GM18870 (cell line): ENCODE measurements at regions not wholly inside any gene's neighbourhood (a gene's known extent, or its start where the extent isn't known, plus 50 kb on each side); places are given as distances from the start of the nearest gene placed in this dataset.
A peak's percentile ranks its signal among the peaks of the same experiment; 100 is the strongest.

Source experiments
- ATAC-seq: cut with Tn5 transposase; IDR thresholded peaks from one replicate; pipeline ENCODE4 v1.9.1; 2021; ENCODE audit warnings: moderate library complexity; ENCODE audit not compliant: unreplicated experiment

DNA sequence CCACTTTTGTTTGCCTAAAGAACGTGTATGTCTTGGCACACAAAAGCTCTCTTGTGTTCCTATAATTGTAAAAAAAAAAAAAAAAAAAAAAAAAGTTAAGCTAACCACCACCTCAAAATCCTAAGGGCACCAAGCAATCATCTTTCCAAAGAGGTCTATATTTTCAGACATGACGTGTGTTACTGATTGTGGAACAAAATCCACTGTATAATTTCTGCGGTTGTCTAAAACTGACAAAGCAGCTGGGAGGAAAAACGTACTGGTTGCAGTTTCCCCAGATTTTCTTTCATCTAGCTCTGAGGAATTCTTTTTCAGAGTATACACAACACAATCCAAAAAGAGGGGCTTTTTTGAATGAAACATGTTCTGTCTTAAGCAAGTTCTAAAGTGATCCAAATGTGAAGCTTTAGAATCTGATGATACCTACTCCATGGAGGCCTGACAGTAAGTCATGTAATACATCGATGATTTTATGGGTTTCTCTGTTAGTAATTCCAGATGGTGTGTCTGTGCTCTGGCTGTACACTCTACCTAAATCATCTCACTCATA is 375.6 kb upstream of the NUDT12 start:
- ATAC-seq, result no peak

DNA sequence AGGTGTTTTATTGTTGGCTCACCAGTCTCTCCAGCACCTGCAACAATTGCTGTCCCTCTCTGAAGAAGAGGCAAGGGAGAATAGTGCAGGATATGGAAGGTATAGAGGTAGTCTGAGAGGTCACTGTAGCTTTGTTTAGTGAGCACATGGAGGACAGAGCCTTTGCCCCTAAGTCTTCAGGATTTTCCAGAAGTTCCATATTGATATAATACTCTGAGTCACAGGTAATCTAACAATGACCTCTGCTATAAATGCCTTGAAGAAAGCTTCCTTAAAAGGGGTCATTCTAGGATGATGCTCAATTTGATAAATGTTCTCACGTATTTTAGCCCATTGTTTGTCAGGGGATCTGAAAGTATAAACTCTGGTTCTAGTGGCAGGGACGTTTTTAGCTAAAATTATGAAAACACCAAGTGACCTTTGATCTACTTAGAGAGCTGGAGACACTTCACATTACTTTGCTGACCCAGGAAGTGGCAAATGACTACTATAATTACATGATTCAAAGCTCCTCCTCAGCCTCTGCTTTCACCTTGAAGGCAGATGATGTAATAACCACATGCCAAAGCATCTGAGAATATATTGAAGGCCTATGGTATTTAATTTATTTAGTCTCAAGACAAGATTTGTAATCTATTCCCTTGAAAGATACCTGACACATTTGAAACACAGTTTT is 366.9 kb upstream of the NUDT12 start:
- ATAC-seq, result peak; percentile 87

DNA sequence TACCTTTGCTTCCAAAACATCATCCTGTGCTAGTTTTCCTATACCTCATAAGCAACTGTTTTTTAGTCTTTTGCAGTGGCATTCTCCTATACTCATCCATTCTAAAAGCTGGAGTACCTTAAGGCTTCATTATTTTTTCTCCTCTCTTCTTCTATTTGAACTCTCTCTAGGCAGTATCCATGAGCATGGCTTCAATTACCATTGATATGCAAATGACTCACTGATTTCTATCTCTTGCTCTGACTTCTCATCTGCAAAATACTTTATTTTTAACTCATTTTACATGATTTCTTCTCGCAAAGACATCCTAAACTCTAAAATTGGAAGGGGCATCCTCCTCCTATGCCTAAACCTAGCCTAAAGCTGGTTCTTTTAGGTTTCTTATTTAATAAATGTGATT is 365.1 kb upstream of the NUDT12 start:
- ATAC-seq, result no peak

DNA sequence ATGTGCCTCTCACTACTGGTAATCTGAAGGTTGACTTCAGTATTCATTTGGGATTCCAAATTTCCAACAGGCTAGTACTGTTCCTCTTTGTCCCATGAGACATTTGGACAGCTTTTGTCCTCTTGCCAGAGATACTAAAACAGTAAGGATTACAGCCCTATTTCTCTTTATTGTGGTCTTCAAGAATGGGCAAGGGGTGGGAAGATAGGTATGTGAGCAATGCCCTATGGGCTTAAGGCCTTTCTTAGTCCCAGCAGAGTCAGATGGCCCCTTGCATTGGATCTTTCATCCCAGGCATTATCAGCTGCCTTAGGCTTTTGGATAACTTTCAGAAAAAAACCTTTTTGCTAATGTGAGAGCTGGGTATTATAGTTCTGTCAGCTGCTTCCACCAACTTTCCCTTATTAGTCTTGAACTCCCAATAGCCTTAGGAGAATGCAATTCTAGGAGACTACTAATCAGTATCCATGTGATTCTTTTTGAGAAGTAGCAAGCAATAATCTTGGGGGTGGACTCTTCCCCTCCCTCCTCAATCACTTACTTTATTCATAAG is 361.1 kb upstream of the NUDT12 start:
- ATAC-seq, result no peak

DNA sequence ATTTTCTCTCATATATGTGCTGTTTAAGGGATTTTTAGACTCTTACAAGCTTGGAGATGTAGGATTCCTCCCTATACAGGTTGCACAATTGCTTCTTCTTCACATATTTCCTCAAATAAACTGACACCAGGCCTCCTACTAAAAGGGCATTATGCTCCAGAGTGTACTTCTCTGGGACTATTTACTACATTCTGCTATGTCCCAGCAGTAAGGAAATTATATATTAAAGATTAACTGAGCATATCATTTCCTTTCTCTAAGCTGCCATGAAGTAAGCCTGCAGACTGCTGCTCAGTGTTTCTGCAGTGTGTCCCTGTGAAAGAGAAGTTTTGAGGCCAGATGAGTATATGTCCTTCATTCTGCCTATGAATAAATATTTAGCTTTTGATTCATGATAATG is 356.9 kb upstream of the NUDT12 start:
- ATAC-seq, result no peak

DNA sequence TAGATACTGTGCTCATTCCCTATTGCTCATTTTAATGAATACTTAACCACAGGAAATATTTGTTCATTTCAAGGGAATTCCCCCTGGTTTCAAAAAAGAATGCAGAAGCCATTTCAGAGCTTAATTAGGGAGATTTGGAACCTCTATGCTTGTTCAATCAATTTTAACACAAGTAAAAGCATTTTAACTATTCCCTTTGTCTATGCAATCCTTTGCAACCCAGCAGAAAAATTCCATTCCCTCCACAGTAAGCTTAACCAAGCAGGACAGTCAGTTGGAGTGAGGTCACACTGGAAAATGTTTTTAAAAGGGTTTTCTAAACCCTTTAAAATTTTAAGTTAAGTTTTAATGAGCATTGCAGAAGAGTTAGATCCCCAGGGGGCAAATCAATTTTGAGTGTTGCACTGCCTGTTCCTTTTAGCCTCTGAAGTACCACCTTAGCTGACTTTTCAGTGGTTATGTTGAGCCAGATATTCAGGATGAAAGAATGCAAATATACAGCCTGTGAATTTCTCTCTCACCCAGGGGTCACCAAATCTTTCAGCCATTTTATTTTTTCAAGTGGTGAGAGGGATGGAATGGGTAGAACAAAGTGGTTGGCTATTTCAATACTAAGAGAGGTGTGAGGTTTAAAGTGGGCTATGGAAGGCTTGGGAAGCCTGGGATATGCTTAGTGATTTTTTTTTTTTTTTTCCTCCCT is 356.2 kb upstream of the NUDT12 start:
- ATAC-seq, result peak; percentile 52

DNA sequence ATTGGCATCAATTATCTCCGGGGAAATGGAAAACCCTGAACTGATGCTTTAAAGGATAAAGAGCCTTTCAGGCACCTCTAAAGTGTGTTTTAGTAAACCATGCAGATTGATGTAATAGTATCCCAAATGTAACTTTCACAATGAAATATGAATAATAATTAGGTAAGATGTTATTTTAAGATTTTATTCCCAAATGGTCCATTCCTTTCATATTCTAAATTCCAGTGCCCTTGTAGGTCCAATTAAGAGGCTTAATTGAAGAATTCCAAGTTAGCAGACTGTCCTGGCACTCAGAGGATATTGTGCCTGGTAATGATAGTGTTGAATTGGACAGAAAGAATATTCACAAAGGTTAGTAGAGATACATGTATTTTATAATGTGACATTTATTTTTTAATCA is 352.5 kb upstream of the NUDT12 start:
- ATAC-seq, result no peak

DNA sequence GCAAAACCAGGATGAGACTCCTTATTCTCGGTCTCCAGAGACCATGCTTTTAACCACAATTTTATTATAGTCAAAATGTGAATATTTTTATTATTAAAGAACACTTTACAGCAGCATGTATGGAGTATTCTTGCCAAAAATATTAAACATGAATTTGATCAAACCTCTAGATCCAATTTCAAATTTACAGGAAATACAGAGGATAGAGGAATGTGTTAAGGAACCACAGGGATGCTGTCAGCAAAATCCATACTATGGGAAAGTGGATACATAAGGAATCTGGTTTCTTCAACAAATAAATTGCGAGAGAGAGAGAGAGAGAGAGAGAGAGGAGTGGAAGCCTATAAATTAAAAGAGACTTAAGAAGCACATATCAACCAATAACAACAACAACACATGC is 348.2 kb upstream of the NUDT12 start:
- ATAC-seq, result no peak

DNA sequence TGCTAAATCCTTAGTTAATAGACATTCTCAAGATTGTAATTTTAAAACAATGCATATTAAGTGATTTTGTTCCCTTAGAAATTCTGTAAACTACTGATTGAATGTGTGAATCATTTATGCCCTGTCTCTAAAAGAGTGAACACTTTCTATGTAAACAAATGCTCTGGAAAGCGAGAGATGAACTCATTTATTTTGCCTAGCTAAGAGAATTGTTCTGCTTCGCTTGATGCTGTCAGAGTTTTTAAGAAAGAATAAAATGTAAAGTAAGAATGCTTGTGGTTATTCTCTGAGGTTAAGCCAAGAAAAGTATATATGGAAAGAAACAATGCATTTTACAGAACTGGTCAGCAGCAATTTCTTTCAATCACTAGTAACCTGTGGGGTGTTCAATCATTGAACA is 347.4 kb upstream of the NUDT12 start:
- no peak for ATAC-seq

DNA sequence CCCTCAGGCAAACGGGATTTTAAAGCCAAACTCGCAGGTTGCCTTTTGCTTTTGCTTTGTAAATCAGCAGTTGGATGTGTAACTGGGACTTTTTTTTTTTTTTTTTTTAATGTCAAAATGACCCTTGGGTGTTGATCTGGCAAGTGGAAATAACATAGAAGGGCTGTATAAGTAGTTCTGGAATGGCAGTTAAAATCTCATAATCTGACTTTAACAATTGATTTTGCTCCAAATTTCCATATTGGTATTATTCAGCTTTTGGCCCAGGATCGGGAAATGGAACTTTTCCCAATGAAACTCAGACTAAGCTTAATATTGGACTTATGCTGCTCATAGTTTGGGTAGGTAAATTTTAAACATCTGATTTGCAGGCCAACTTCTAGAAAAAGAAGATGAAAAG is 346.8 kb upstream of the NUDT12 start:
- no peak for ATAC-seq

DNA sequence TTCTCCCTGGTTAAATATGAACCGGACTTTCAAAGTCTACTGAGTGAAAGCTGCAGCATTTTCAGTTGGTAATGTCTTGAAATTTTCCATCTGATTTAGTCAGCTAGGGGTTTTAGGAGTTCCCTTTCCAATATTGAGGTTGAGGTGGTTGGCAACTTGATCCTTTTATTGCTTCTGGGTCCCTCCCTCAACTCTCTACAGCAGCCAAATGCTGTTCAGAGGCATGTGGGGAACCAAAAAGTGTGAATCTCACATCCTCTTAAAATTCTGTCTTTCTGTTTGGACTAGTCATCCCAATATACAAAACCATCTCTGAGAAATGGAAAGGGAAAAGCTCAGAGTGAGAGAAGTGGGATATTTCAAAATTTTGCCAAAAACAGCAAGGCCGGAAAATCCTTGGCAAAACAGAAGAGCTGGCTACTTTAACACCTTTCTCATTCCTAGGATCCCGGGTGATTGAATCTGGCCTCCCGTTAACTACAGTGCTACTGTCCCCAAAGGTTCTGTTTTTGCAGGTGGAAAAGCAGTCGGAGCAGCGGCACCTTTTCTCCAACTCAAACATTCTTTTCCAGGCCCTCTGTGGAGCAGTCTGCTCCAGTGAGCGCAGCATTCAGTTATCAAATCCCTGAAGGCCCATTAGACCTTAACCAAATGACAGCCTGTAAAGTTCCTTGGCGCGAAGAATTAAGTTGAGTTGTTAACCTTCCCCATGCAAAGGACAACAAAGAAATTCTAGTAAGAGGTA is 345.9 kb upstream of the NUDT12 start:
- no peak for ATAC-seq

DNA sequence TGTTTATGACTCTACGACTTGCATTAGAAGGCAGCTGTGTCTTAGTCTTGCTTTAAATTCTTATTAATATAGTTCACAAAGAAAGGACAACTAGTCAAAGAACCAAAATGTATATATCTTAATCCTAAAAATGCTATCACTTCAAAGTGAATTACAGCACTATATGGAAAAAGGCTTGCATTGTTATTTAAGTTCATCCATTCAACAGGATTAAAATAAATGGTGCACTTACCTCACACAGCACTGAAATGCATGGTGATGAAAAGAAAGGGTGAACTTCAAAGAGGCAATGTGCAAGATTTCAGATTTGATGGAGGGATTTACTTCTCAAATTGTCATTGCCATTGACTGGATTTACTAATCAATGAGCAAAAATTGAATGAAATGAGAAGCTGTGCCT is 344.4 kb upstream of the NUDT12 start:
- no peak for ATAC-seq

DNA sequence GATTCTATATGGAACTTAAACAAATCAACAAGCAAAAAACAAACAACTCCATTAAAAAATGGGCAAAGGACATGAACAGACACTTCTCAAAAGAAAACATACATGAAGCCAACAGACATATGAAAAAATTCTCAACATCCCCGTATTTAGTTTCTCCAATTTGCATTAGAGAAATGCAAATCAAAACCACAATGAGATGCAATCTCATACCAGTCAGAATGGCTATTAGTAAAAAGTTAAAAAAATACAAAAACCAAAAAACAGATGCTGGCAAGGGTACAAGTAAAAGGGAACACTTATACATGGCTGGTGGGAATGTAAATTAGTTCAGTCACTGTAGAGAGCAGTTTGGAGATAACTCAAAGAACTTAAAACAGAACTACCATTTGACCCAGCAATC is 342.1 kb upstream of the NUDT12 start:
- ATAC-seq, result no peak

DNA sequence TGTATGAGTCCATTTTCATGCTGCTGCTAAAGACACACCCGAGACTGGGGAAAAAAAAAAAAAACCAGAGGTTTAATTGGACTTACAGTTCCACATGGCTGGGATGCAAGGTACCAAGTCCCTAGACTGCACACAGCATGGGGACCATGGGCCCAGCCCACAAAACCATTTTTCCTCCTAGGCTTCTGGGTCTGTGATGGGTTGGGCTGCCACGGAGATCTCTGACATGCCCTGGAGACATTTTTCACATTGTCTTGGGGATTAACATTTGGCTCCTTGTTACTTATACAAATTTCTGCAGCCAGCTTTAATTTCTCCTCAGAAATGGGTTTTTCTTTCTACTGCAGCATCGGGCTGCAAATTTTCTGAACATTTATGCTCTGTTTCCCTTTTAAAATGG is 340.3 kb upstream of the NUDT12 start:
- ATAC-seq, result no peak

DNA sequence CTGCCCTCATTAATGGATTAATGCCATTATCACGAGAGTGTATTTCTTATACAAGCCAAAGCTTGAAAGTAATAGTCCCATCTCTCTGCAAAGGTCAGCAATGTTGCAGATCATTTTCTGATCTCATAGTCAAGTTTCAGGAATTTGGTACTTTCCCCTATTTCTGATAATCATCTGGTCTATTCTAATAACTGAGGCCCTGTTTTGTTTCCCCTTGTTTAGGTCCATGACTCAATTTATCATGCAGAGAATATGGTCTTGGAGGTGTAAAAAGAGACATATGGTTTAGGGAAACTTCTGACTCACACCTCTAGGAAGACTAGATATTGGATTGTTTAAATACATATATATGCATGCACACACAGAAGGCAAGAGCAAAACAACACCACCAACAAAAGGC is 339.3 kb upstream of the NUDT12 start:
- ATAC-seq, result no peak

DNA sequence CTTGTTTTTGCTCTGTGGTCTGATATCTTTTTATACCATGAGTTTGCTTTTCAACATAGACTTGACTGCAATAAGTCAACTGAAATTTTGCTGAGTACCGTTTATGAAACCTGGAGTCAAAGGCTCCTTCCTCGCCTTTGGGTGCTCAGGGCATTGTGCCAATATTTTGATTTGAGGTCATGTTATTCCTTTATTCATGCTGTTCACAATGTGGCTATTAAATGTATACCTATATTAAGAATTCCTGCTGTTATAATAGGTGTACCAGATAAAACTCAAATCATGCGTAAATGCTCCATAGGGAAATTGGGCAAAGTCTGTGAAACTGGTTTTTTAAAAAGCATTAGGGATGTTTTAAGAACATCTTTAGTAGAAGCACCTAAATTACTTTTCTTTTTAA is 334.0 kb upstream of the NUDT12 start:
- no peak for ATAC-seq

DNA sequence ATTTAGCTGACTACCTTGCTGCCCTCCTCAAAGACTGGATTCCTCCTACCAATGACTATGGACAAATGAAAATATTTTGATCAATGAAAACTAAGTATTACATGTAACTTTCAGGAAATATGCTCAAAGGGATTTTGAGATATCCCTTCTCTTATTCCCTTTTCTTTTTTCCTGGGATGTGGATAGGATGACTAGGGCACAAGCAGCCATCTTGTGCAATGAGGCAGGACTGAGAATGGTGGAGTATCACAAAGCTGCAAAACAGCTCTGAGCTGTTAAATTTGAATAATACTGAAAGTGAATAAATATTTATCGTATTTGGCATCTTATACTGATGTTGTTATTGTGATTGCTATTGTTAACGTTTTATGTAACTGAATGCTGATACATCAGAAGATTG is 333.1 kb upstream of the NUDT12 start:
- ATAC-seq, result no peak

DNA sequence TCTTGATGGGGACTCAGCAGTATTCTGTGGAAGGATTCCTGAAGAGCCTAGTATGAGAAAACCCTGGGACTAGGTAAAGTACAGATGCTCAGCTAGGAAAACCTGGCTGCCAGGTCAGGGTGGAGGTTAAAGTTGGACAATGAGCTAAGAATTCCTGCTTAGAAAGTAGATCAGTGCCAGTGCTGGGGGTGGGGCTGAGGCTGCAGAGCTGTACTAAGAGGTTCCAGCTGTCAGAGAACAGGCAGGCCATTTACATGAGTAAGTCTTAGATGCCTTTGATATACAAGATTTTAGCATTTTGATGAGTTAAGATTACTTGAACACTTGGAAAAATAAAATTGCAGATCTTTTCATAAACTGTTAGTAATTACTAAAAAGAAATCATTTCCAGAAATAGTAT is 332.3 kb upstream of the NUDT12 start:
- ATAC-seq, result no peak

DNA sequence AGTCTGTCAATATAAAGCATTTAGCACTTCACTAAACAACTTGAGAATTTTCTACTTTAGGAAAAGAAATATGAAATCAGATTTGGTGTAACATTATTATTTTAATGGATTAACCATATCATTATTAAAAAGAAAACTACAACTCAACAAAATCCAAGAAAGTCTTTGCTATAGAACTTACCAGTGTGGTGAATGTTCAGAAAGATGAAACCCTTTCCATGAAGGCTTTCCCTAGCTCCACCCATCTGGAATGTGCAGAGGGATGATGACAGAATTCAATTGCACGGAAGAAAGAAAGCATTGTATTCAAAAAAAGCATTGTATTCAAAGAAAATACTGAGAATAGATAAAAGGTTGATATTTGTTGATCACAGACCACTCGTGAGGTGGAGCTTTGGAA is 328.6 kb upstream of the NUDT12 start:
- ATAC-seq, result no peak

DNA sequence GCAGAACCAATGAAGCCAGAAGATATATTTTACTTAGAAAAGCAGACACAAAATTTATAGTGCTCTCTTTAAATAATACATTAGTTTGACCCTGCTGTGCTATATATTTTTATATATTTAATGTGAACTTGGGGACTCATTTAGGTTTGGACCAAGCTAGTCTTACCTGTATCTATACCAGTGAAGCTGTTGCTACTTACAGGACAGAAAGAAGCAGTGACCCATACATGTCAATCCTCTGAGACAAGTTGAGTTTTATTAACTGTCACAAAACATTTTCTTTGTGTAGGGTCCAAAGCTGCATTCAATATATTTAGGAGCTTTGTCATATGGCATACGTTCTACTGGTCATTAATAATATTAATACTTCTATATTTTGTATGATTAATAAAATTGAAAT is 327.7 kb upstream of the NUDT12 start:
- no peak for ATAC-seq

DNA sequence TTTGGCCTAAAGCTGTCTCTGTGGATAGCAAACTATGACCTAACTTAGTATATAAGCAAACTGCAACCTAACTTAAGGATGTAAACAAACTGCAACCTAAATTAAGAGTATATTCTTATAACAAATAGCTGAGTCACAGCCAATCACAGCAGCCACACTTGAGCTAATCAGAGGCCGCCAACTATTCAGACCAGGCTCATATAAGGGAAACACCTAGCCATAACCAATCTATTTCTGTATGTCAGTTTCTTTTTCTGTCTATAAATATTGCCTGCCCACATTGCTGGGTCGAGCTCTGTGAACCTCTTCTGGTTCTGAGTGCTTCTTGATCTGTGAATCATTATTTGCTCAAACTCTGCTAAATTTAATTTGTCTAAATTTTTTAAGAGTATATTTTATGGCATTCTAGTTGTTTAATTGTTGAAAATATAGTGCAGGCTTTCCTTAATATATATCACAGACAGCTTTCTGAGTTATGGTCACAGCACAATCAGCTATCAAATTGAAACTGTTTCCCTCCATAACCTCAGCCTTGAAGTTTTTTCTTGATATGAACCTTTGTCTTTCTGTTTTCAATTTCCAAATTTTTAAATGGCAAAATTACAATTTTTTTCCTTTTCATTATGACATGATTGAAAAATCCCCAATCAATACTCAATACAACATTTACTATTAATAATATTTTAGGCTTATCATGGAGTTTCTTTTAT is 327.1 kb upstream of the NUDT12 start:
- peak; percentile 85 for ATAC-seq
